Activated CD8-positive, alpha-beta memory T cell treated with anti-CD3 and anti-CD28 coated beads, Interleukin-2, amount 50 U/mL, for 4 hours (primary cell): ENCODE measurements at regions not wholly inside any gene's neighbourhood (a gene's known extent, or its start where the extent isn't known, plus 50 kb on each side); places are given as distances from the start of the nearest gene placed in this dataset.

ENCODE experiments used
- DNase-seq: peaks from one replicate; pipeline ENCODE4 v3.0.0-alpha.2; 2020

DNA sequence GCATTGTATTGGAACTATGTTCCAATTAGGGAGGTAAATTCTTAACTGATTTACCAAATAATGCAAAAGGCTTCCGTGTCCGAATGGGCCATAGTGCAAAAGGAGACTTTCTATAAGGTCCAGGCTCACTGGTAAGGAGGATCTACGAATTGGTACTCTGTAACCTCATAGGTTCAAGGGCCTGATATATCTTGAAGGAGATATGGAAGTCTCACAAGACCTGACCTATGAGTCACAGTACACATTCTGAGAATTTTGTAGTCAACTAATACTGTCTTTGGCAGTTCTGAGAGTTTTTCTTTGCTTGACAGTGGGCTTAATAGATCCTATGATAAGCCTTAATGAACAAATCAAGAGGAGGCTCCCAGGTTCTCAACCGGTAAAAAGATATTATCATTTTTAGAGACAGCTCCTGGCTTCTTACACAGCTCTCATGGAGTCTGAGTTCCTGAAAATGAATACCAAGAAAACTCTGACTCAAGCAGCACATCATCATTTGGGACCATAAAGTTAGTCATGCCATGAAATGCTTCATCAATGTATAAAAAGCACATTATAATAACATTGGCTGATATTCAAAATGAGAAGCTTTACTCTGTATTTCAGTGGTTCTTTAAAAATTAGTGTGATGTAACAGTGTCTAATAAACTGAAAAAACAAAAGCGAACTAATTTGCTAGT is 1275.2 kb upstream of the CRIM1 start:
- no peak for DNase-seq

DNA sequence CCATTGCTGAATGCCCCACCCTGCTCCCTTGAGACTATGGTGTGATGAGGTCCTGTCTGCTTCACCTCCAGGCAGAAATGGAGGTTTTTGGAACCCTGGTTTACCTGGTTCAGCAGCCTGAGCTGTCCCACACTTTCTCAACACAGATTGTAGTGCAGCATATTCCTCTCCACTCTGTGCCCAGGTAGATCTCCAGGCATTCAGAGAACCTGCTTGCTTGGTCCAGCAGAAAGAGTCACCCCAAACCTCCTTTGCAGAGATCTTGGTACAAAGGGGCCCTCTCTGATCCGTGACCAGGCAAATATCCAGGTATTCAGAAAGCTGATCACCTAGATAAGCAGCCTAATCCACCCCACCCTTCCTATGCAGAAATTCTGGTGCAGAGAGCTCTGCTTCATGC is 1288.2 kb upstream of the CRIM1 start:
- no peak for DNase-seq

DNA sequence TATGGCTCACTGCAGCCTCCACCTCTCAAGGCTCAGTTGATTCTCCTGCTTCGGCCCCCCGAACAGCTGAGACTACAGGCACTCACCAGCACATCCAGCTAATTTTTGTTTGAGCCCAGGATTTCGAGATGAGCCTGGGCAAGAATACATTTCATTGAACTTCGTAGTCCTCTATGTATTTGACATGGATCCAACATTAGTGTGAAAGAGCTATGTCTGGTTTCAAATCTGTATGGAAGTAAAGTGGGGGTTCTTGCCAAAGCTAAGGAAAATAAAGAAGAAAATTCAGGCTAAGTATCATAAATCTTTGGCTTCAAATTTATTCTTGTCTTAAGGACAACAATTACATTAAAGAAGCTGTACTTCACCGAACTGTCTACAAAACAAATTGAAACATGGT is 1291.7 kb upstream of the CRIM1 start:
- DNase-seq: no peak

DNA sequence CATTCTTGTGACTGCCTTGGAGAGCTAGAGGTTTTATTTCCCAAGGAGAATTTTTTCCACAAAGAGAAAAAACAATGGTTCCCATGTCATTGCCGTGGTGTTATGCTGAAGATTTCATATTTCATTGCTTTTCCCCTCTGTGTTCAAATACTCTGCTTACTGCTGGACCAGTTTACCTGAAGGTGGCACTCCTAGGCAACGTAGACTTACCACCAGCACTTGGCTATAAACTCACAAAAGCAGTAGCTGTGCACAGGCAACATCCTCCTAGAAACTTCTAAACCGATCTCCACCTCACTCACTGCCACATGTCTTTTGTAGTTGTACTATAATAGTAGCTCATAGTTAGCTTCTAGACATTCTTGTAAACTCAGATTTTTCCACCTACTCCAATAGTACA is 1319.7 kb upstream of the CRIM1 start:
- no peak for DNase-seq

DNA sequence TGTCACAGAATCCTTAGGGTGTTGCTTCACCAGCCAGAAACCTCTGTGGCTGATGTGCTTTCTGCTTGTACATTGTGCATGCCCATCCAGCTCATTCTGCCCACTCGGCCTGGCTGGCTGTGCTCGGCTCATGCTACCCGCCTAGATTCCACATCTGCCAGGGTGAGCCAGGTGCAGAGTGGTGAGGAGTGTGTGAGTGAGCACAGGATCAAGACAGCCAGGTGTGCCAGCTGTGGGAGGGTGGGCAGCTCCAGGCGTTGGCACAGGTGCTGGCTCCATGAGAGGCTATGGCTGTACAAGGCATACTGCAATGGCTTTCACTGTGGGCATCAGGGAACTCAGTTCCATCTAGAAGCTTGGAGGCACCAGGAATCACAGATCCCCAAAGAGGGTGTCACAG is 1321.8 kb upstream of the CRIM1 start:
- no peak for DNase-seq

DNA sequence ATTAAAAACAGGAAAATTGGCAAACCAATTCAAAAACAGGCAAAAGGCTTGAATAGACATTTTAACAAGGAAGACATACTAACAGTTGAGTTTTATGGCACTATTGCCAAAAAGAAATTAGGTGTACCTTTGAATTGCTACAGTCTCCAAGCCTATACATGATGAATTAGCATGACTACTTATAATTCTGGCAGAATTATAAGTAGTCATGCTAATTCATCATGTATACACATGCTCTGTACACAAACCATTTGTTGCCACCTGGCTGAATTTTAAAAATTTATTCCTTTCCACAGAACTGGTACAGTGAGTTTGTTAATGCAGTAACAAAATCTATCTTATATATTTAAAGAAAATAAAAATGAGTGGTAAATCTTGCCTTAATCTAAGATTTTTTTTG is 1332.0 kb upstream of the CRIM1 start:
- DNase-seq: no peak

DNA sequence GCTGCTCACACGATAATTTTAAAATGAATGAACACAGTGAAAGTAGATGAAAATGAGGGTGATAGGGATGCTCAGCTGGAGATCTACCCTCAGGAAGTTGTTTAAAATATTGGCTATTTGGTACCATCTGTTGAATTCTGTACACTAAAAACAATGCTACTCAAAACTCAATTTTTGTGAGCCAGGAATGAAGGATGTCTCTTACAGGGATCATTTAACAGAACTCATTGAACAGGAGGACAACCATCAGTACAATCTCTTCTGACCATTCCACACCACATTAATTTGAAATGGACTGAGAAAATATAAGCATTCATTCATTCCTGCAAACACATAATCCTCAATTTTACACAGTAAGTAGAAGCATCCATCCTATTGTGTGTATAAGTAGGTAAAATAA is 1355.1 kb upstream of the CRIM1 start:
- no peak for DNase-seq

DNA sequence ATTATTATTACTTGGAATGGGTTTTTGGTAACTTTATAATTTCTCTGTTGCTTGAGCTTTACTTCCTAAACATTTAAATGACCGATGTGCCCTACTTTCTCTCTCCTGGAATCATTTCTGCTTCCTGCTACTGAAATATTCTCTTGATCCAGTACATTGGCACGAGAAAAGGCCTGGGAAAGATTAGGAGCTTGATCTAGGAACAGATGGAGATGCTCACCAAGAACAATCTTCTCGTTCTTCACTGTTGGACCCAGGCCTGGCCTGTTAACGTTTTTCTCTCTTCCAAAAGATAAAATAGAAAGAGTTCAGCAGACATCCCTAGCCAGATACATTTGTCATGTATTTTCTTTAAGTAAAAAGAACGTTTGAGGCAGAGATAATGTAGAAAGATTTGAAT is 1356.8 kb upstream of the CRIM1 start:
- no peak for DNase-seq

DNA sequence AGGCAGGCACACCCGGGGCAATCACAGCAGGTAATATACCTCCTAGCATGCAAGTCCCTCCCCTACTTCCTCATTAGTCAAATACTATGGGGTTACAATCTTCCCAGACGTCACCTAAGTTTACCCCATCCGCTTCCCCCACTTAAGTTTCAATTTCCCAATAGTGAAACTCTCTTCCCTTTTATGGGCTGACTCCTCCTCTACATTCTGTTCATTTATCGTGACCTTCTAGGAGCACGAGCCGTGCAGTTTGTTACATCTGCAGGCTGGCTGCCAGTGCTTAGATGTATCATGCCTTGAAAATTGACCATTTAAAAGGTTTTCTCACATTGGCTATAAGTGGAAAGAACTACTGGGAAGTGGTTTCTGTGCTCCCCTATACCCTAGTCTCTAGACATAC is 1357.8 kb upstream of the CRIM1 start:
- no peak for DNase-seq

DNA sequence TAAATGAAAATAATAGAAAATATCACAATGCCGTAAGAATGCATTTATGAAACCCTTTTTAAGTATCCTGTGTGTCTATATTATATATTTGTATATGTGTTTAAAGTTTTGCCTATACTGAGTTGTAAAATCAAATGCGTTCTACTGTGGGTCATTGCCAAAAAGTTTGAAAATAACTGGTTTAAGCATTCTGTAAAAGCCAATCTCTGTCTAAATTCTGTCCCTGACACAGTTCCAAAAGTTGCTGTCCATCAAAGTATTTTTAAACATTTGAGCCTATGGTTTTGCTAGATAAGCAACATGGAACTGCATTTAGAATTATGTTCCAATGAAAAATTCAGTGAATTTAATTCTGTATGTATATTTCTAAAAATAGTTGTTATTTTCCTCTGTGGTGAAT is 1360.4 kb upstream of the CRIM1 start:
- no peak for DNase-seq

DNA sequence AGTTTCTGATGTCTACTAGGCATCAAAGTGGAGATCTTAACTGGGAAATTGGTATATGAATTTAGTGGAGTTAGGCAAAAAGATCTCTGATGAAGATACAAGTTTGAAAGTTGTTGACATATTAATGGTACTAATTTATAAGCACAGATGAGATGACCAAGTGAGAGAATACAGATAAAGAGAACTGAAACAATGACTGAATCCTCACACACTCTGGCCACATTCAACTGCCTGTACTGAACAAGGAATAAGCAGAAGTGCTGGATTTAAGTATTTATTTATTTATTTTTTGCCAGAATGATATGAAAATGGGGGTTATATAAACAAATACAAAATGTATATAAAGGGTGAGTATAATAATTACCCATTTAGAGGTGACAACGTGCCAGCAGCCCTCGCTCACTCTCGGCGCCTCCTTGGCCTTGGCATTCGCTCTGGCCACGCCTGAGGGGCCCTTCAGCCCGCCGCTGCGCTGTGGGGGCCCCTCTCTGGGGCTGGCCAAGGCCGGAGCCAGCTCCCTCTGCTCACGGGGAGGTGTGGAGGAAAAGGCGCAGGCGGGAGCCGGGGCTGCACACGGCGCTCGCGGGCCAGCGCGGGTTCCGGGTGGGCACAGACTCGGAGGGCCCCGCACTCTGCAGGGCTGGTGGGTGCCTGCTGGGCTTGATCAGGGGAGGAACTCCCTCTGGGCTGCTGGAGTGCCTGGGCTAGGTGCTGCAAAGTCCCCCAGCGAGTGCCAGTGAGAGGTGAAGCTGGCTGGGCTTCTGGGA is 1363.9 kb upstream of the CRIM1 start:
- no peak for DNase-seq

DNA sequence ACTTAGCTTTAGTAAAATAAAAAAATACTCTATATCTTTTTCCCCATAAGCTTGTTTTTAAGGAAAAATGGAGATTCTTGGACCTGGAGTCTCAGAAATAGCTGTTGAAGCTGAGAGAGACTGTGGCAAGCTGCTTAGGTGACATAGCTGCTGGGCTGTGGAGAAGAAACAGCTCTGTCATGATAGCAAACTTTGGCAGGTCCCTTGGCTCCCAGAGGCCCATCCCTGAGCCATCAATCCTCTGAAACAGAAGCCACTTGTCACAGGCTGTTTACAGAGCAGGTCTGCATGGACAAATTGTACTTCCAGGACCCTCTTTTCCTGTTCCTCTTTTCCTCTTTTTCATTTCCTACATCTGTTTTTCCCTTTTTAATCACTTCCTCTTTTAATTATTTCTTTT is 1370.1 kb upstream of the CRIM1 start:
- DNase-seq: no peak

DNA sequence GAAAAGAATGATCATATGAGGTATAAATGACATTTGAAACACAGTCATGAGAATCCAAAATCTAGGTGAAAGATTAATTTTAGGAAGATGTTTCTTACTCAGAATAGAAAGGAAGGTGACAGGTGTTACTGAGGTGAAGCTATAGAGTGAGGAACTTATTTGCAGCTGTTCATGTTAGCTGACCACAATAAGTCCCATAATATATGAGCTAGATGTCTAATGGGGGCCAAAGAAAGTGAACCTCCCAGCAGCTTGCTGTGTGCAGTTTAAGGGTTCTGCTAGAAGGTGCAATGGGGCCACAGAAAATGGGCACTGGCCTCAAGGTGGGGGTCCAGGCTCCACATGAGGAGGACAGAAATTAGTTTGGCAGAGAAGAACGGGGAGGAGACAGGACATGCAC is 1374.9 kb upstream of the CRIM1 start:
- no peak for DNase-seq

DNA sequence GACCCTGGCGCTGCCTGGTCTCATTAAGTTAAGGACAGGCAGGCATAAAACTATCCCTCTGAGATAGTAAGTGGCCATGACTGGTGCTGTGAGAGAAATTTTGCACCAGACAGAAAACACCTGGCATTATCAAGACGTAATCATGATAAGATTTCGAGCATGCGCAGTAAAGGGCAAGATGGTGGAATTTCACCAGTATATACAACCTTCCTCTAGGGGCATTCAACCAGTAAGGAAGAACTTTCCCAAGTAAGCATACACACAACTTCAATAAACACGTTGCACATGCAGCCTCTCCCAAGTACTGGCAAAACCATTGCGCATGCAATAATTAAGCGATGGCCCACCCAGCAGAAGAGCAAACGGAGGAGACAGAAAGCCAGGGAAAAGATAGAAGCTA is 1376.4 kb upstream of the CRIM1 start:
- DNase-seq: no peak

DNA sequence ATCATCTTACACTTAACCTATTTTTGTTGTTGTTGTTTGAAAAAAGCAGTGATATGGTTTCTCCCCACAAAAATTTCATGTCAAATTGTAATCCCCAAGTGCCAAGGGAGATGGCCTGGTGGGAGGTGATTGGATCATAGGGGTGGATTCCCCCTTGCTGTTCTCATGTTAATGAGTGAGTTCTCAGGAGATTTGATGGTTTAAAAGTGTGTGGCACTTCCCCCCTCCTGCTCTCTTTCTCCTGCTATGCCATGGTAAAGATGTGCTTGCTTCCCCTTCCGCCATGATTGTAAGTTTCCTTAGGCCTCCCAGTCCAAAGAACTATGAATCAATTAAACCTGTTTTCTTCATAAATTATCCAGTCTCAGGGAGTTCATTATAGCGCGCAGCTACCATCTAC is 1362.7 kb upstream of the FAM98A start:
- DNase-seq: no peak

DNA sequence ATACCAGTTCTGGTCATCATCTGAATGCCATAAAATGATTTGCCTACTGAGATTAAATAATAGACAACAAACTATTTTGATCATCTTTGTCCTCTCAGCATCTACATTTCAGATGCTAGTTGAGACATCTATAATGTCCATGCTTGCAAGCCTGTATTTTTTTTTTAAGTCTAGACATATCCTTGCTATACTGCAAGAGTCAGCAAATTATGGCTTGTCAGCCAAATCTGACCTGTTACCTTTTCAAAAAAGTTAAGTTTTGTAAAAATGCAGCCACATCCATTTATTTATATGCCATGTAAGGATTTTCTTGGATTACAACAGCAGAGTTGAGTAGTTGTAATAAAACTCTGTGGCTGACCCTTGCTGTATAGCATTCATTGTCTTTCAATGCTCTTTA is 1355.7 kb upstream of the FAM98A start:
- DNase-seq: no peak

DNA sequence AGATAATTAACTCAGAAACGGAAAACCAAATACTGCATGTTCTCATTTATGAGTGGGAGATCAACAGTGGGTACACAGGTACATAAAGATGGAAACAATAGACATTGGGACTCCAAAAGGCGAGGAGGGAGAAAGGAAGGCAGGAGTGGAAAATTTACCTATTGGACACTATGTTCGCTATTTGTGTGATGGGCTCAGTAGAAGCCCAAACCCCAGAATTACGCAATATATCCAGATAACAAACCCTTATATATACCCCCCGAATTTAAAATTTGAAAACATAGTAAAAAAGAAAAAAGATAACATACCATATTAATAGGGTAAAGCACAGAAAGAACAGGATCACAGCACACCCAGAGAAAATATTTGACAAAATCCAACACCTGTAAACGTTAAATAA is 1351.7 kb upstream of the FAM98A start:
- no peak for DNase-seq

DNA sequence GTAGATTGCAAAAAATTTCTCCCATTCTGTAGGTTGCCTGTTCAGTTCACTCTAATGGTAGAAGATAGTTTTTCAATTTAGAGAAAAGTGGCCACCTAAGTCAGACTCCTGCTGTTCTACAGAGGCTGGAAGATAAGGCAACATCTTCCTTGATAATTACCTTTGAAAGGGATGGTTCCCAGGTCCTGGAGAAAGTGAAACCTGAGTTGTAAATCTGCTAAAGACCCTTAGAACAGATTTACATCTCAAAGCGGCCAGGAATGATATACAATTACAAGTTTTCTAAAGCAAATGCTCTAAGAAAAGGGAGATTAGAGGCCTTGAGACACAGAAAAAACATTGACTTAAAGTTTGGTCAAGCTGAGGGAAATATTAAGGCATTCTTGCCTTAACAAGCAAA is 1350.2 kb upstream of the FAM98A start:
- no peak for DNase-seq

DNA sequence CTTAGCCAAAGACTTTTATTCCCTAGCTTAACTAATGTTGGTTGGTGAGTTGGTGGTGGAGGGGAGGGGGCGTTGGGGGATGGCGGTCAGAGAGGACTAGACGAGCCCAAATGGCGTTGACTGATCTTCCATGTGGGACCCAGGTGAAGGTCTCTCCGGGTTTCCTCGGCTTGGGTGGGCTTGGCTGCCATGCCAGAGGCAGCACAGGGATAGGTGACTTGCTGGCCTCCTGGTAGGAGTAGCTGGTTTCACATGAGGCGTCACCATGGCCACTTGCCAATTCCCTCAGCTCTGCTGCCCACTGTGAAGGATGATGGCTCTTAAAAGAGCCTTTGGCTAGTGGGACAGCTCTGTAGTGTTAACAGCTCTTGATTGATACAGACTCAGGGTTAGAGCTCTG is 1337.0 kb upstream of the FAM98A start:
- DNase-seq: no peak

DNA sequence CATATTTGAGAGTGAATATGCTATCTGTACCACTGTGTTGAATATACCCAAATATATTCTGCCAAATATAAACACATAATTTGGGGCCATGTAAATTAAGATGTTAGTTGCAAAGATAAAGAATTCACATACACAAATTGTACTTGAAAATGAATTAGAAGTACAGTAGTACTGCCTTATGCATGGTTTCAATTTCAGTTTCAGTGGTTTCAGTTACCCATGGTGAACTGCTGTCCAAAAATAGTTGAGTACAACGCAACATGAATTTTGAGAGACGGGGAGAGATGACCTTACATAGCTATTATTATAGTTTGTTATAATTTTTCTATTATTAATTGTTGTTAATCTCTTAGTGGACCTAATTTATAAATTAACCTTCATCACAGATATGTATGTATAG is 1313.0 kb upstream of the FAM98A start:
- DNase-seq: no peak

DNA sequence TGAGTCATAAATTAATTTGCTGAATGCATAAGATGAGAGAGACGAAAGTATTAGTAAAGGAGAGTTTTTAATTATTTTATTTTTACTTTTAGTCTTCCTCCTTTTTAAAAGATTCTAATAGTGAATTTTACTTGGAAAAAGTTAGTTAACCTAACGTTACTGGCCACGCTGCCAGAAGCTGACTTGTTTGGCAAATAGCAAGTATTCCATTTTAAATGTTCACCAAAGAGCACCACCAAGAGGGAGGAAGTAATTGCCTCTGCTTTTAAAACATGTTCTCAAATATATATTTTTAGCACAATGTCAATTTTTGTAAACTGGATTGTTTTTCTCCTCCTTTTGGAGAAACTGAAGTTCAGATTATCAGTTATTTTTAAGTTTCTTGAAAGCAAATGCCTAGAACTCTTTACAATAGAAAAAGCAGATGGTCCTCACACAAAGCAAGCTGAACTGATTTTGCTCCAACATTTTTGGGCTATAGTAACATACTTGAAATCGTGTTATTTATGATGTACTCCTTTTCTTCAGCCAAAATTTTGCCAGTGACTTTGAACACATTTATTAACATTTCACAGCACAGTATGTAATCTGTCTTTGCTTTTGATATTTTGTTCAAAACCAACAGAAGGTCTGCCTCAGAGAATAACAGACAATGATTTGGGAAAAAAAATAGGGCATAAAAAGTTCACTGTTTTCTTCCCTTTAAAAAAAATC is 1311.0 kb upstream of the FAM98A start:
- DNase-seq: no peak

DNA sequence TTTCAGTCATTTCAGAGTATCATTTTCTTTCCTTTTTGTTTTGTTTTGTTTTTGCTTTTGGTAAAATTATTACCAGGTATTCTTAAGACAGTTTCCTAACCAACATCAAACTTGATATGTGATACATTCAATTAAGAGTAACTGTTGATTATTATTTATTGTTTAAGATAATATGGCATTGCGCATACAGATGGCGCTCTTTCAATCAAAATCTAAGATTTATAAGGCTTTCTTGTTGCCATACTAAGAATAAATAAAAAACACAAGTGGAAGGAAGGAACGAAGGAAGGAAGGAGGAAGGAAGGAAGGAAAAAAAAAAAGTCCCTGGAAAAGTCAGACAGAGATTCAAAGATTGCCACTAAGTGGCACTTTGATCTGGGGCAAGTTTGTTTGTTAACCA is 1308.7 kb upstream of the FAM98A start:
- DNase-seq: no peak

DNA sequence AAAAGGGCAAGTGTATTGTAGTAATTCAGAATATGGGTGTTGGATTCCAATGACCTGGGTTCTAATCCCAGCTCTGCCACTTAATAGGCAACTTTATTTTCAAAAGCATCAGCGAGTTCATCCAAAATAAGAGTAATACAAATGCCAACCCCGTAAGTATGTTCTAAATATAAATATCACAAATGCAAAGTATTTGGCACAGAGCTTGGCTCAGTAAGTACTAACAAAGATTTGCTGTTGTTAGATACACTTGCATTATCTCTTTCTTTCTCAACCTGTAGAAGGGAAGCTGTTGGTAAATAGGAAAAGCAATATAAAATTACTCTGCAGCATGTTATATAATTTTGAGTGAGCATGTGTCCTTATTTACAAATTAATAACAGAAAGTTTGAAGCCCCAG is 1302.6 kb upstream of the FAM98A start:
- DNase-seq: no peak

DNA sequence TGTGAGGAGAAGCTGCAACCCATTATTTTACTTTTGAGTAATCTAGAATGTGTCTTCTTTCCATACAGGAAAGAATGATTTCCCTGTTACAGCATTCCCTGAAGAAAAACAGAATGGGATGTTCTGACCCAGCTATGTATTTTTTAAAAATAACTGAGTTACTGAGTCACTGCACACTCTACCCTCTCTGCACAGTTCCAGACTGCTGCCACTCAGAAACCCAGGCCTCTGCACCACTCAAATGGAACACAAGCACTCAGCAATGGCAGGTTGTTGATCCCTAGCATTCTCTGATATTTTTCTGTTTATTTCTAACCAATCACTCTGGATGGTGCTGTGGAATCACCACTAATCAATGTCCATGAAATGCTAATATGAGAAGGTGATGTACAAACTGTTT is 1300.0 kb upstream of the FAM98A start:
- DNase-seq: no peak
